Testis (tissue), 2 donors: ENCODE measurements at regions not wholly inside any gene's neighbourhood (a gene's known extent, or its start where the extent isn't known, plus 50 kb on each side); places are given as distances from the start of the nearest gene placed in this dataset.

Experiments
- POLR2A ChIP-seq: fragments of 450-650 bp; IDR thresholded peaks from one replicate; pipeline ENCODE4 v1.6.1; 2017; ENCODE audit warnings: antibody characterized with exemption, mild to moderate bottlenecking, moderate library complexity
- TF ChIP-seq, protein P1 (sequence below), 3 experiments: fragments of 450-650 bp in 2 of 3; fragments of 200-600 bp in 1 of 3; sonication (generic) in 1 of 3; IDR thresholded peaks; one replicate each; pipeline ENCODE4 v1.5.1; 2016 to 2019; ENCODE audit warnings: antibody characterized with exemption in 3 of 3, mild to moderate bottlenecking in 2 of 3, moderate library complexity in 1 of 3

DNA sequence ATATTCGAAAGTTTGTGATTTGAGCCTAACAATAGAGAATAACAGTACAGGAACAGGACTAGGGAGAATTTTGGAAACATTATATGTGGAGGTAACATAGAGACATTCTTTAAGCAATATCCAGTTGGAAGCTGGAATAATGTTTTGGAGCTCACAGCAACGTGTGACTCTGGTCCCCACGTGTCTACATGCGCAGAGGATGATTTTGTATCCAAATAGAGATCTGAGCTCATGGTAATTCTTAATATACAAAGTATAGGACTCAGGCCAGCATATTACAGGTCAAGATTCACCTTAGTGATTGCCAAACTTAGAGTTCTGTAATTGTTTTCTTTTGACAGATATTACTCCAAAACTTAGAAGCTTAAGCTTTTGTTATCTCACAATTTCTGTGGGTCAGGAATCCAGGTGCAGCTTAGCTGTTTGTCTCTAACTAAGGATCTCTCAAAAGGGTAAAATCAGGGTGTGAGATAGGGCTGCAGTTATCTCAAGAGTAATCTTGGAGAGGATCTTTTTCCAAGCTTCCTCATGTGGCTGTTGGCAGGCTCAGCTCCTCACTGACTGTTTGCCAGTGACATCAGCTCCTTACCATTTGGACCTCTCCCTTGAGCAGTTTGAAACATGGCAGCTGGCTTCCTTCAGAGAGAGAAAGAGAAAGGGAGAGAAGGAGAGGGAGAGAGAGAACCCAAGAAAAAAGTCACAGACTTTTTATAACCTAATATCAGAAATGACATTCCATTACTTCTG is 272.0 kb upstream of the ZNF462 start:
- TF ChIP-seq, protein P1, sequence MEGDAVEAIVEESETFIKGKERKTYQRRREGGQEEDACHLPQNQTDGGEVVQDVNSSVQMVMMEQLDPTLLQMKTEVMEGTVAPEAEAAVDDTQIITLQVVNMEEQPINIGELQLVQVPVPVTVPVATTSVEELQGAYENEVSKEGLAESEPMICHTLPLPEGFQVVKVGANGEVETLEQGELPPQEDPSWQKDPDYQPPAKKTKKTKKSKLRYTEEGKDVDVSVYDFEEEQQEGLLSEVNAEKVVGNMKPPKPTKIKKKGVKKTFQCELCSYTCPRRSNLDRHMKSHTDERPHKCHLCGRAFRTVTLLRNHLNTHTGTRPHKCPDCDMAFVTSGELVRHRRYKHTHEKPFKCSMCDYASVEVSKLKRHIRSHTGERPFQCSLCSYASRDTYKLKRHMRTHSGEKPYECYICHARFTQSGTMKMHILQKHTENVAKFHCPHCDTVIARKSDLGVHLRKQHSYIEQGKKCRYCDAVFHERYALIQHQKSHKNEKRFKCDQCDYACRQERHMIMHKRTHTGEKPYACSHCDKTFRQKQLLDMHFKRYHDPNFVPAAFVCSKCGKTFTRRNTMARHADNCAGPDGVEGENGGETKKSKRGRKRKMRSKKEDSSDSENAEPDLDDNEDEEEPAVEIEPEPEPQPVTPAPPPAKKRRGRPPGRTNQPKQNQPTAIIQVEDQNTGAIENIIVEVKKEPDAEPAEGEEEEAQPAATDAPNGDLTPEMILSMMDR (IDR thresholded peaks at IDR 0.05), result no peak
- no peak for TF ChIP-seq POLR2A
